HCT116 (cell line): ENCODE measurements at regions not wholly inside any gene's neighbourhood (a gene's known extent, or its start where the extent isn't known, plus 50 kb on each side); places are given as distances from the start of the nearest gene placed in this dataset.

Experiments used
- POLR2A ChIP-seq: IDR thresholded peaks from 2 replicates; pipeline ENCODE4 v1.7.0; 2011; ENCODE audit warnings: borderline replicate concordance; ENCODE audit not compliant: insufficient read depth, insufficient read length; ENCODE audit errors: extremely low read depth
- POLR2AphosphoS5 ChIP-seq: IDR thresholded peaks from 2 replicates; pipeline ENCODE4 v1.6.1; 2011; ENCODE audit warnings: mild to moderate bottlenecking, low read depth, low read length, moderate library complexity
- RAD21 ChIP-seq: IDR thresholded peaks from 2 replicates; pipeline ENCODE4 v1.6.1; 2012; ENCODE audit warnings: low read depth, mild to moderate bottlenecking
- SIN3A ChIP-seq: IDR thresholded peaks from 2 replicates; pipeline ENCODE4 v1.6.1; 2012; ENCODE audit warnings: low read depth
- TF ChIP-seq, protein P1 (sequence below), 3 experiments: fragments of 200-600 bp in 1 of 3; sonication (generic) in 1 of 3; IDR thresholded peaks in 2 of 3; conservative IDR thresholded peaks in 1 of 3; 2 replicates each; pipeline ENCODE4 v1.5.1; 2012 to 2017; ENCODE audit warnings: low read depth in 2 of 3, low read length in 2 of 3, antibody characterized with exemption in 1 of 3, borderline replicate concordance in 1 of 3, control low read depth in 1 of 3, mild to moderate bottlenecking in 1 of 3, mixed read lengths in 1 of 3, mixed run types in 1 of 3, moderate library complexity in 1 of 3; ENCODE audit not compliant: insufficient read depth in 1 of 3
- TF ChIP-seq, protein P2 (sequence below): IDR thresholded peaks from 2 replicates; pipeline ENCODE4 v1.6.1; 2012; ENCODE audit warnings: low read depth

DNA sequence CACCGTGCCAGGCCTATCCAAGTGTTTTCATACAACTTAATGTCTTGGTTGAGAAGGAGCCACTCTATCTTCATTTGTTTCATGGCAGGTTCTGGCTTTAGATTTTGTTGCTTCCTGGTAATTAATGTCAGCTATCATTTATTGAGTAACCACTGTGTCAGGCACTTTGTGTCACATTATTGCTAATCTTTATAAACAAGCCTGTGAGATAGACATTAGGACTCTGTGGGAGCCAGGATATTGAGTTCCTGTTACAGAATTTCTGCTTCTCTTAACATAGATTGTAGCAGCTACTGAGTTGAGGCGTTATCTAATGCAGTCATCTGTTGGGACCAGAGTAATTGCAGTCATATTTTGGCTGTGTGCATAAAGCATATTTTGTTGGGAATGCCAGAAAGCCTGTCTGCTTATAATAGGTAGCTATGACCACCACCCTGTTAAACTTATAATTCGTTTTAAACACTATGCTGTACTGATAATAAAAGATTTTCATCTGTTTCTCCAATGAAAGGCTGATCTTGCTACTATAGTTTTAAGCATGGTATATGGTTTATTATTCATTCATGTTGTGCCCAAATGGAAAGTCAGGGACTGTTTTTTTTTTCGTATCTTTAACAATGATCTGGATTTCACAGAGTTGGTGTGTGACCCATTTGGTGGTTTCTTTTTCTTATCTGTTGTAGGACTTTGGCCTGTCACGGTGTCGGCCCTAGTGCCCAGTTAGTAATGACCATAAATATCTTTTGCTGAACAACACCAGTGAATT, 432.6 kb downstream of the PCNX1 start:
- TF ChIP-seq, protein P1, sequence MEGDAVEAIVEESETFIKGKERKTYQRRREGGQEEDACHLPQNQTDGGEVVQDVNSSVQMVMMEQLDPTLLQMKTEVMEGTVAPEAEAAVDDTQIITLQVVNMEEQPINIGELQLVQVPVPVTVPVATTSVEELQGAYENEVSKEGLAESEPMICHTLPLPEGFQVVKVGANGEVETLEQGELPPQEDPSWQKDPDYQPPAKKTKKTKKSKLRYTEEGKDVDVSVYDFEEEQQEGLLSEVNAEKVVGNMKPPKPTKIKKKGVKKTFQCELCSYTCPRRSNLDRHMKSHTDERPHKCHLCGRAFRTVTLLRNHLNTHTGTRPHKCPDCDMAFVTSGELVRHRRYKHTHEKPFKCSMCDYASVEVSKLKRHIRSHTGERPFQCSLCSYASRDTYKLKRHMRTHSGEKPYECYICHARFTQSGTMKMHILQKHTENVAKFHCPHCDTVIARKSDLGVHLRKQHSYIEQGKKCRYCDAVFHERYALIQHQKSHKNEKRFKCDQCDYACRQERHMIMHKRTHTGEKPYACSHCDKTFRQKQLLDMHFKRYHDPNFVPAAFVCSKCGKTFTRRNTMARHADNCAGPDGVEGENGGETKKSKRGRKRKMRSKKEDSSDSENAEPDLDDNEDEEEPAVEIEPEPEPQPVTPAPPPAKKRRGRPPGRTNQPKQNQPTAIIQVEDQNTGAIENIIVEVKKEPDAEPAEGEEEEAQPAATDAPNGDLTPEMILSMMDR (IDR thresholded peaks at IDR 0.05 in 2 of 3, conservative IDR thresholded peaks at IDR 0.05 in 1 of 3; ENCODE audit: borderline replicate concordance in 1 of 3, insufficient read depth in 1 of 3, low read depth in 2 of 3, low read length in 2 of 3) = no peak
- TF ChIP-seq POLR2AphosphoS5 = no peak
- no peak for TF ChIP-seq SIN3A
- no peak for TF ChIP-seq RAD21
- TF ChIP-seq, protein P2, sequence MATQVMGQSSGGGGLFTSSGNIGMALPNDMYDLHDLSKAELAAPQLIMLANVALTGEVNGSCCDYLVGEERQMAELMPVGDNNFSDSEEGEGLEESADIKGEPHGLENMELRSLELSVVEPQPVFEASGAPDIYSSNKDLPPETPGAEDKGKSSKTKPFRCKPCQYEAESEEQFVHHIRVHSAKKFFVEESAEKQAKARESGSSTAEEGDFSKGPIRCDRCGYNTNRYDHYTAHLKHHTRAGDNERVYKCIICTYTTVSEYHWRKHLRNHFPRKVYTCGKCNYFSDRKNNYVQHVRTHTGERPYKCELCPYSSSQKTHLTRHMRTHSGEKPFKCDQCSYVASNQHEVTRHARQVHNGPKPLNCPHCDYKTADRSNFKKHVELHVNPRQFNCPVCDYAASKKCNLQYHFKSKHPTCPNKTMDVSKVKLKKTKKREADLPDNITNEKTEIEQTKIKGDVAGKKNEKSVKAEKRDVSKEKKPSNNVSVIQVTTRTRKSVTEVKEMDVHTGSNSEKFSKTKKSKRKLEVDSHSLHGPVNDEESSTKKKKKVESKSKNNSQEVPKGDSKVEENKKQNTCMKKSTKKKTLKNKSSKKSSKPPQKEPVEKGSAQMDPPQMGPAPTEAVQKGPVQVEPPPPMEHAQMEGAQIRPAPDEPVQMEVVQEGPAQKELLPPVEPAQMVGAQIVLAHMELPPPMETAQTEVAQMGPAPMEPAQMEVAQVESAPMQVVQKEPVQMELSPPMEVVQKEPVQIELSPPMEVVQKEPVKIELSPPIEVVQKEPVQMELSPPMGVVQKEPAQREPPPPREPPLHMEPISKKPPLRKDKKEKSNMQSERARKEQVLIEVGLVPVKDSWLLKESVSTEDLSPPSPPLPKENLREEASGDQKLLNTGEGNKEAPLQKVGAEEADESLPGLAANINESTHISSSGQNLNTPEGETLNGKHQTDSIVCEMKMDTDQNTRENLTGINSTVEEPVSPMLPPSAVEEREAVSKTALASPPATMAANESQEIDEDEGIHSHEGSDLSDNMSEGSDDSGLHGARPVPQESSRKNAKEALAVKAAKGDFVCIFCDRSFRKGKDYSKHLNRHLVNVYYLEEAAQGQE = no peak
- TF ChIP-seq POLR2A = no peak
